Pancreas (tissue), 10 donors: ENCODE measurements at regions not wholly inside any gene's neighbourhood (a gene's known extent, or its start where the extent isn't known, plus 50 kb on each side); places are given as distances from the start of the nearest gene placed in this dataset.

ENCODE experiments used
- ATAC-seq, 4 donors: fragments of 200-7000 bp; cut with Tn5 transposase; one replicate each; pipeline versions ENCODE4 v1.8.0 to v1.9.1; 2020; ENCODE audit warnings: mild to moderate bottlenecking in 4 of 4, moderate library complexity in 4 of 4
- DNase-seq, 6 donors: peaks; one replicate each; pipeline ENCODE4 v3.0.0-alpha.2; 2020
- FAIRE-seq: peaks from 2 replicates; lab custom pipeline; 2012; peaks lifted over from hg19 to GRCh38; lab: Jason Lieb, UNC
- H3K27ac ChIP-seq, 4 donors: fragments of 200-600 bp; sonication (generic); 1 replicate in 3 of 4; 2 replicates in 1 of 4; pipeline versions ENCODE4 v1.5.0 to v1.8.0; 2020
- H3K27me3 ChIP-seq, 4 donors: fragments of 200-600 bp; one replicate each; pipeline ENCODE4 v1.8.0; 2021
- H3K36me3 ChIP-seq, 3 donors: fragments of 200-600 bp; sonication (generic) in 1 of 3; one replicate each; pipeline versions ENCODE4 v1.5.0 to v1.8.0; 2020 to 2021
- H3K4me1 ChIP-seq, 3 donors: fragments of 200-600 bp; one replicate each; pipeline ENCODE4 v1.8.0; 2021
- H3K4me3 ChIP-seq, 4 donors: fragments of 200-600 bp; sonication (generic) in 2 of 4; one replicate each; pipeline versions ENCODE4 v1.5.0 to v1.8.0; 2020 to 2021
- H3K9me3 ChIP-seq, 4 donors: fragments of 200-600 bp; one replicate each; pipeline ENCODE4 v1.8.0; 2021
- WGBS, 2 donors: extraction: QIAGEN DNeasy Blood & Tissue Kit; methylation state at CpG; one replicate each; pipeline ENCODE4 v1.1.7; 2013; 5-methylcytosine and 5-hydroxymethylcytosine counted together
- intact Hi-C, 3 donors: fragments of 100-400 bp; cut with DNase I; formaldehyde crosslinking; loops; one replicate each; pipeline versions ENCODE4 v1.11.1 to v1.14.2; 2022
- TF ChIP-seq, protein P1 (sequence below), 4 donors: fragments of 200-600 bp; sonication (generic) in 3 of 4; IDR thresholded peaks; one replicate each; pipeline versions ENCODE4 v1.5.0 to v1.8.0; 2021; ENCODE audit warnings: antibody characterized with exemption in 4 of 4
- donor health status: healthy with polysubstance abuse.
- donor health status: DM: no; HTN: no; CAD: no; lungs with moderate emphysema.
- donor health status: DM: no; HTN: no; CAD: no.
- donor health status: control.
- donor health status: control.
- donor health status: Bipolar disorder and iron deficiency.
- donor health status: DM: yes; HTN: yes; CAD: no.
- donor health status: DM: no; HTN: no; CAD: no.
- donor health status: DM: no; HTN: no; CAD: no.
- donor health status: DM: yes; HTN: yes; CAD: no.

DNA sequence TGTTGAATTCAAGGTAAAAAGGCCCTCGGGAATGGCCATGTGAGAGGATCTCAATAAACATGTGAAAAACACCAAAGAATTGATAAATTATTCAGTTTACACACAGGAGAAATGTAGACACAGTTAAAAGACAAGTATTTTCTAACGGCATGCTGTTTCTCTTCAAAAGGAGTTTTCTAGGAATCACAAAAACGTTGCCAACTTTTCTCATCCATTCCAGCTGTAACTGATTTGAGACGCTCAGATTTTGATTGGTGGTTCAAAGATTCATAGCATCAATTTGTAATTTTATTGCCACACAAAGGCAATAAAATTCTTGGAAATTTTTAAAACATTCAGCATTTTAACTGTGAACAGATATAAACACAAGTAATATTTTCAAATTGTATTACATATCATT is 384.9 kb upstream of the PFKP start:
- ATAC-seq (no peak), DNase-seq (no peak), FAIRE-seq (no peak)
- intact Hi-C loops: no loop called here
- Histone ChIP-seq H3K4me3 (no peak overlapping the region), H3K27me3 (no peaks in the 10 kb centered on the region), H3K27ac (no peak overlapping the region), H3K9me3 (no peaks in the 10 kb centered on the region), H3K36me3 (no peaks in the 10 kb centered on the region), H3K4me1 (no peaks in the 10 kb centered on the region)
- TF ChIP-seq, protein P1, sequence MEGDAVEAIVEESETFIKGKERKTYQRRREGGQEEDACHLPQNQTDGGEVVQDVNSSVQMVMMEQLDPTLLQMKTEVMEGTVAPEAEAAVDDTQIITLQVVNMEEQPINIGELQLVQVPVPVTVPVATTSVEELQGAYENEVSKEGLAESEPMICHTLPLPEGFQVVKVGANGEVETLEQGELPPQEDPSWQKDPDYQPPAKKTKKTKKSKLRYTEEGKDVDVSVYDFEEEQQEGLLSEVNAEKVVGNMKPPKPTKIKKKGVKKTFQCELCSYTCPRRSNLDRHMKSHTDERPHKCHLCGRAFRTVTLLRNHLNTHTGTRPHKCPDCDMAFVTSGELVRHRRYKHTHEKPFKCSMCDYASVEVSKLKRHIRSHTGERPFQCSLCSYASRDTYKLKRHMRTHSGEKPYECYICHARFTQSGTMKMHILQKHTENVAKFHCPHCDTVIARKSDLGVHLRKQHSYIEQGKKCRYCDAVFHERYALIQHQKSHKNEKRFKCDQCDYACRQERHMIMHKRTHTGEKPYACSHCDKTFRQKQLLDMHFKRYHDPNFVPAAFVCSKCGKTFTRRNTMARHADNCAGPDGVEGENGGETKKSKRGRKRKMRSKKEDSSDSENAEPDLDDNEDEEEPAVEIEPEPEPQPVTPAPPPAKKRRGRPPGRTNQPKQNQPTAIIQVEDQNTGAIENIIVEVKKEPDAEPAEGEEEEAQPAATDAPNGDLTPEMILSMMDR (IDR thresholded peaks at IDR 0.05): no peak
- whole genome bisulfite sequencing, 2 donors: 47 to 54% methylated on average over 4 of the region's 4 CpGs

DNA sequence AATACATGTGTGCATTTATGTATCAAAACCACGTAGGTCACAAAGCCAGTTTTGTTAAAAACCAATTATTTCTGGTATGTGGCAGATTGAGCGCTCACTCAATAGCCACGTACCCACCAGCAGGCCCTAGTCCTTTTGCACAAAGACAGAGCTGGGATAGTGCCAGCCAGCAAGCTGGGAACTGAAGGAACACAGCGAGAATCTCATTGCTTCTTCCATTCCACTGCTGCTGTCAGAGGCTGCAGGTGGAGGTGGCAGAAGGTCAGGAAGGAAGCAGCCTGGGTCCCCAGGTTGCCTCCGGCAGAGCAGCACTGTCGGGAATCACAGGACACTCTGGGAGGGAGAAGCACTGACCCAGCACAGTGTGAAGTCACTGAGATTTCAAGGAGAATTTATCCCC is 385.5 kb upstream of the PFKP start:
- no peaks in the 10 kb centered on the region for H3K9me3 ChIP-seq
- H3K27me3 ChIP-seq: no peaks in the 10 kb centered on the region
- WGBS, 2 donors: 42 to 46% methylated on average over 6 of the region's 6 CpGs
- TF ChIP-seq, protein P1 (IDR thresholded peaks at IDR 0.05): no peak
- FAIRE-seq: no peak
- H3K4me3 ChIP-seq: no peak overlapping the region
- no peaks in the 10 kb centered on the region for H3K4me1 ChIP-seq
- intact Hi-C loops: no loop called here
- DNase-seq: no peak
- no peak for ATAC-seq
- H3K36me3 ChIP-seq: no peaks in the 10 kb centered on the region
- no peak overlapping the region for H3K27ac ChIP-seq

DNA sequence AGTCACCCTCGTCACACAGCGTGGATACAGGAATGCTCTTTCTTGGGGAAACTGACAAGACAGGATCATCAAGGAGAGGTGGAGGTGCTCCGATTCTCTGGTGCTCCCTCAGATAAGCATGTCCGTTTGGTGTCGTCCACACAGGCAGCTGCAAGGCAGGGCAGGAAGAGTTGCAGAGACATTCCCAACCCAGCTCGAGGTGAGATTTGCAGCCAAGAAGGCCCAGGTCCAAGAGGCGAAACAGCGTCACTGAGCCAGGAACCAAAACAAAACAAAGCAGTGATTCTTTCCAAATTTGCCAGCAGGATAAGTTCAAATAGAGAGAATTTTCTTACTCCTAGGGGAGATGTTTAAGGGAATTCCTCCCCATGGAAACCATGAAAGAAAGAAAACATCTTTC is 386.5 kb upstream of the PFKP start:
- DNase-seq (no peak), ATAC-seq (no peak)
- H3K27me3 ChIP-seq: no peaks in the 10 kb centered on the region

DNA sequence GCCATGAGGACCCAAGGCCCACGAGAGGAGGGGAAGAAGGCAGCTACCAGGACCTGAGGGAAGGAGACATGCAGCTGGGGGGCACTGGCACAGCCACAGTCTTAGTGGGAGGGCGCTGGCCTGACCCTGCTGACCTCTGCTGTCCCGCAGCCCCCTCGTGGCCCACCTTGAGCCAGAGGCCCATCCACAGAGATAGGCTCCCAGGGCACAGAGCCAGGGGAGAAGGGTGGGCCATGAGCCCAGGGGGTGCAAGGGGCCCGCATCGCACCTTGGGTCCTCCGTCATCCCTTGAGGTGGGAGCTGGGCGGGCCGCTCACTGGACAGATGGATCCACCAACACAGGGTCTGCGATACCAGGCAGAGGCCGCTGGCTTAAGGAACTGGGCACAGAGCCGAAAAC is 387.7 kb upstream of the PFKP start:
- intact Hi-C loops: no loop called here
- no peaks in the 10 kb centered on the region for H3K9me3 ChIP-seq
- no peak overlapping the region for H3K4me3 ChIP-seq
- H3K4me1 ChIP-seq: no peaks in the 10 kb centered on the region
- no peak for FAIRE-seq
- no peak overlapping the region for H3K27ac ChIP-seq
- 78 to 84% methylated on average over 12 of the region's 12 CpGs for WGBS, 2 donors
- TF ChIP-seq, protein P1 (IDR thresholded peaks at IDR 0.05): no peak
- no peaks in the 10 kb centered on the region for H3K36me3 ChIP-seq
- H3K27me3 ChIP-seq: no peaks in the 10 kb centered on the region
- peak in 1 of 6 donors; percentile 52 for DNase-seq
- ATAC-seq: no peak

More for the DNA sequence above, 386.5 kb upstream of the PFKP start:
- Histone ChIP-seq H3K36me3 (no peaks in the 10 kb centered on the region), H3K4me3 (no peak overlapping the region), H3K4me1 (no peaks in the 10 kb centered on the region), H3K27ac (no peak overlapping the region), H3K9me3 (no peaks in the 10 kb centered on the region)
- intact Hi-C loops: no loop called here
- 62 to 69% methylated on average over 8 of the region's 8 CpGs for WGBS, 2 donors
- no peak for FAIRE-seq
- TF ChIP-seq, protein P1 (IDR thresholded peaks at IDR 0.05): no peak

DNA sequence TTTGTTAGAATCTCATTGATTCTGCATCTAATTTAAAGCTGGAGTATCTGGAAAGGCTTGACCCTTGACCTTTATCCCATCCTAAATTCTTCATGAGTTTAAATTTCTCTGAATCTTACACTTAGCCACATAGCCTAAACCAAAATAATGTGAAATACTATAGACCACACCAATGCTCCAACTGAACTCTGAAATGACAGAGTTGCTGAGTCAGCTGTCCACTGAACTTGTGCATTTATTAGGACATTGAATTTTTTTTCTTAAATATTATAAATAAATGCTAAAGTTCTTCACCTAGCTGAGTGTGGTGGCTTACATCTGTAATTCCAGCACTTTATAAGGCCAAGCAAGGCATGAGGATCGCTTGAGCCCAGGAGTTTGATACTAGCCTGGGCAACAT is 390.9 kb upstream of the PFKP start:
- no peak overlapping the region for H3K27ac ChIP-seq
- DNase-seq (no peak), FAIRE-seq (no peak), ATAC-seq (no peak)
- TF ChIP-seq, protein P1 (IDR thresholded peaks at IDR 0.05): no peak
- intact Hi-C loops: no loop called here
- H3K9me3 ChIP-seq: no peaks in the 10 kb centered on the region
- no peaks in the 10 kb centered on the region for H3K27me3 ChIP-seq
- no peaks in the 10 kb centered on the region for H3K36me3 ChIP-seq
- no peak overlapping the region for H3K4me3 ChIP-seq
- H3K4me1 ChIP-seq: no peaks in the 10 kb centered on the region
- 79 to 94% methylated on average over 1 of the region's 1 CpG for WGBS, 2 donors
